ENCODE measurements at regions not wholly inside any gene's neighbourhood (a gene's known extent, or its start where the extent isn't known, plus 50 kb on each side); places are given as distances from the start of the nearest gene placed in this dataset.
A peak's percentile ranks its signal among the peaks of the same experiment; 100 is the strongest.

DNA sequence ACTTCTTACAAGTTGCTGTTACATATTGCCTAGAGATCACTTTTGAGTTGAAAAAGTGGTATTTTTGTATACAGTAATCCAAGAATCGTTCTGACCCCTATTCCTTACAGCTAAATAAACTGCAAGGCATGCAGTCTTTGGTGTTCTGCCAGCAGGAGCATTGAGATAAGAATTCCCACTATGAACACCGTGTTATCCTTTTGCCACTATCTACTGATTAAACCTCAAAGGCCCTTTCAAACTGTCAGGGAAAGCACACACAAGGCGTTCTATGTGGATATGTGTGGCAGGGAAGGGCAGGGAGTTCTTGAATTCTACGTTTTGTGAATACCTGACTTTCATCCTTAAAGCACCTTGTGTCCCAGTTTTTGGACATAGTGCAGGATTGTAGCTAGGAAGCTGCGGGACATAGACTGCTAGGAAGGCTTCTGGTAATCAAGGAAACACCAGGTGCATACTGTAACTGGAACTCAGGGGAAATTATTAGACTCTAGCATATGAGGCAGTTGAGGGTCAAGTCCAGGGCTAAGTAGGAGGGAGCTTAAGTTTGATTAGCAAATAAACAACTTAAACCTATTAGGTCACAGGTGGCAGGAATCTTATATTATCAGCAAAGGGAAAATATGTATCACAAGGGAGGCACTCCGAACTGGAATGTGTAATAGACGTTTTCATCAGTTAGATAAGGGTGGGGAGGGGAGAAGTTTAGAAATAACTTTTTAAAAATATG lies 506.6 kb downstream of the RNF144B start:
- H3K4me1 ChIP-seq, result peaks cover 6% of the 10 kb centered on the region
- H3K9me3 ChIP-seq (ENCODE audit: control insufficient read depth, low read length), result no peaks in the 10 kb centered on the region
- H3K9ac ChIP-seq, result no peak overlapping the region
- H3K79me2 ChIP-seq, result no peaks in the 10 kb centered on the region
- peak overlapping the region; percentile 24 for H3K4me2 ChIP-seq (ENCODE audit: low read length)
- H3K27me3 ChIP-seq (ENCODE audit: control insufficient read depth, insufficient read depth, low read length), result no peaks in the 10 kb centered on the region
- H3K27ac ChIP-seq, result no peak overlapping the region
- TF ChIP-seq, protein P1, sequence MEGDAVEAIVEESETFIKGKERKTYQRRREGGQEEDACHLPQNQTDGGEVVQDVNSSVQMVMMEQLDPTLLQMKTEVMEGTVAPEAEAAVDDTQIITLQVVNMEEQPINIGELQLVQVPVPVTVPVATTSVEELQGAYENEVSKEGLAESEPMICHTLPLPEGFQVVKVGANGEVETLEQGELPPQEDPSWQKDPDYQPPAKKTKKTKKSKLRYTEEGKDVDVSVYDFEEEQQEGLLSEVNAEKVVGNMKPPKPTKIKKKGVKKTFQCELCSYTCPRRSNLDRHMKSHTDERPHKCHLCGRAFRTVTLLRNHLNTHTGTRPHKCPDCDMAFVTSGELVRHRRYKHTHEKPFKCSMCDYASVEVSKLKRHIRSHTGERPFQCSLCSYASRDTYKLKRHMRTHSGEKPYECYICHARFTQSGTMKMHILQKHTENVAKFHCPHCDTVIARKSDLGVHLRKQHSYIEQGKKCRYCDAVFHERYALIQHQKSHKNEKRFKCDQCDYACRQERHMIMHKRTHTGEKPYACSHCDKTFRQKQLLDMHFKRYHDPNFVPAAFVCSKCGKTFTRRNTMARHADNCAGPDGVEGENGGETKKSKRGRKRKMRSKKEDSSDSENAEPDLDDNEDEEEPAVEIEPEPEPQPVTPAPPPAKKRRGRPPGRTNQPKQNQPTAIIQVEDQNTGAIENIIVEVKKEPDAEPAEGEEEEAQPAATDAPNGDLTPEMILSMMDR (IDR thresholded peaks at IDR 0.05), result no peak
- no peaks in the 10 kb centered on the region for H3K36me3 ChIP-seq (ENCODE audit: control insufficient read depth, insufficient read depth, low read length)
- H3K4me3 ChIP-seq (ENCODE audit: low read depth, low read length), result no peak overlapping the region
- H2AFZ ChIP-seq, result peak overlapping the region; percentile 19

DNA sequence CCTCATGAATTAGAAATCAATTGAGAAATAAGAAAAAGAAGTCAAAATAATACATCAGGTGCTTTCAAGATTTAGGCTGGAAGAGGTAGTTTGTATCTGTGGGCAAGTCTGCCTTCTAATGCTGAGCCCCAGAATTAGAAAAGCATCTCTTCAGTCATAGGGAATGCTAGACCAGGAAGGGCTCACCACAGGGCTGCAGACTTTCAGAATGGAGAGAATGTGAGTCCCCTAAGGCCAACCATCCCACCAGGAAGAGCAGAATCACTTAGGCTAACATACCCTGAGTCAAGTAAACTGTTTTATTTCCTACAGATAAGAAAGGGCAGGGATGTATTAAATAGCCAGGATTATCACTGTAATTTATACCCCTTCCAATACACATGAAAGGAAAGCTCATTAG lies 510.2 kb downstream of the RNF144B start:
- Histone ChIP-seq H3K9ac (no peak overlapping the region), H3K9me3 (ENCODE audit: control insufficient read depth, low read length) (no peaks in the 10 kb centered on the region), H2AFZ (no peak overlapping the region), H3K36me3 (ENCODE audit: control insufficient read depth, insufficient read depth, low read length) (no peaks in the 10 kb centered on the region), H3K4me2 (ENCODE audit: low read length) (no peak overlapping the region), H3K4me1 (peaks cover 6% of the 10 kb centered on the region), H3K27me3 (ENCODE audit: control insufficient read depth, insufficient read depth, low read length) (no peaks in the 10 kb centered on the region), H3K27ac (no peak overlapping the region), H3K4me3 (ENCODE audit: low read depth, low read length) (no peak overlapping the region), H3K79me2 (no peaks in the 10 kb centered on the region)
- TF ChIP-seq, protein P1 (IDR thresholded peaks at IDR 0.05), result no peak

DNA sequence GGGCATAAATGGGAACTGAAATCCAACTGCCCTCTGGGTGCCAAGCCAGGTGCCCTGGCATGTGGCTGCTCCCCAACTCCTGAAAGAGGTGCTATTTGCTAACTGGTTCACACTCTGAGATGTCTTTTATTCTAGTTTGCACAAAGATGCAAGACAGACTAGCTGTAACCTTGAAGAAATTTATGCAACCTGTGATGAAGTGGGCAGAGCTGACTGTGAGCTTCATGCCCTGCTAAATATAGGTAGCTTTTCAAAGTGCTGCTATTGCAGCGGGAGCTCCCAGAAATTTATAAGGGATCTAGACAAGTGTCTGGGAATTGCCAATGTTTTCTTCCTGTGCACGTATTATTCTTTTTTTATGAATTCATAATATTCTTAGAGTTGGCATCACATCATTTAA lies 517.5 kb downstream of the RNF144B start:
- Histone ChIP-seq H3K4me1 (peaks cover 5% of the 10 kb centered on the region), H2AFZ (no peak overlapping the region), H3K4me3 (ENCODE audit: low read depth, low read length) (no peak overlapping the region), H3K36me3 (ENCODE audit: control insufficient read depth, insufficient read depth, low read length) (no peaks in the 10 kb centered on the region), H3K27me3 (ENCODE audit: control insufficient read depth, insufficient read depth, low read length) (no peaks in the 10 kb centered on the region), H3K9me3 (ENCODE audit: control insufficient read depth, low read length) (no peaks in the 10 kb centered on the region), H3K27ac (no peak overlapping the region), H3K79me2 (no peaks in the 10 kb centered on the region), H3K4me2 (ENCODE audit: low read length) (no peak overlapping the region), H3K9ac (no peak overlapping the region)
- TF ChIP-seq, protein P1 (IDR thresholded peaks at IDR 0.05), result no peak

DNA sequence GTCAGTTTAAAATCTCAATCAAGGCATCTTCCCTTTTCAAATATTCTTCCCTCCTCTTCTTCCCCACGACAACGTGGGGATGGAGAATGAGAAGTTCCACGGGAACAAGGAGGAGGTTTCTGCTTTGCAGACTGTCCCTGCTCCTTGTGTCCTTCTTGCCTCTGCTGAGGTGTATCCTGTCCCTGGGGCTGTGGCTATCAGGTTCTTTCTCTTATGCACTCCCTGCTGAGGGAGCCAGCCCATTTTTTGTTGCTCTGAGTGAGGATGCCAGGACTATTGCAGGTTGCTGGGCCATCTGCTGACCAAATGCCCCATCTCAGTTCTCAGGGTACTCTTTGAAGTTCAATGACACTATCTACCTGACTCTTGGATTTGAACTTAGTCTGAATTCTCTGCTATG lies 533.6 kb downstream of the RNF144B start:
- no peak overlapping the region for H3K4me2 ChIP-seq (ENCODE audit: low read length)
- H3K36me3 ChIP-seq (ENCODE audit: control insufficient read depth, insufficient read depth, low read length), result no peaks in the 10 kb centered on the region
- H3K9ac ChIP-seq, result no peak overlapping the region
- no peaks in the 10 kb centered on the region for H3K4me1 ChIP-seq
- no peak overlapping the region for H3K27ac ChIP-seq
- no peaks in the 10 kb centered on the region for H3K9me3 ChIP-seq (ENCODE audit: control insufficient read depth, low read length)
- TF ChIP-seq, protein P1 (IDR thresholded peaks at IDR 0.05), result no peak
- H2AFZ ChIP-seq, result no peak overlapping the region
- no peaks in the 10 kb centered on the region for H3K27me3 ChIP-seq (ENCODE audit: control insufficient read depth, insufficient read depth, low read length)
- no peak overlapping the region for H3K4me3 ChIP-seq (ENCODE audit: low read depth, low read length)
- H3K79me2 ChIP-seq, result no peaks in the 10 kb centered on the region

DNA sequence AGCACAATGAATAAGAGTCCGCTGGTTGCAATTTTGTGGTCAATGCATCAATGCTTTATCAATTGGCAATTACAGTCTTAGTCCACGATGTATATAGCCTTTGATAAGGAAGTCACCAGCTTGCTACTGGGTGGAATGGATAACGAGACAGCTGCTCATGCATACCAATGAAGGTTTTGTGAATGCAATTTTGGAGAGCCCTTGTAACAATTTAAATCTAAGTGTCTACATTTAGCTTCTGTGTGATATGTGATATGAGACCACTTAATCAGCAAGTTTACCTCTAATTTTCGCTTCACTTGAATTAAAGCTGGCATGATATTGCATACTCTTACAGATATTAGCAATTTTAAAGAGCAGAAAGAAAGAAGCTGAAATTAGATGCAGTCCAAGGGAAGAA lies 543.9 kb downstream of the RNF144B start:
- H3K9me3 ChIP-seq (ENCODE audit: control insufficient read depth, low read length), result no peaks in the 10 kb centered on the region
- peak overlapping the region; percentile 27 for H3K4me2 ChIP-seq (ENCODE audit: low read length)
- H3K79me2 ChIP-seq, result no peaks in the 10 kb centered on the region
- no peak overlapping the region for H3K9ac ChIP-seq
- no peak overlapping the region for H3K27ac ChIP-seq
- peaks cover 12% of the 10 kb centered on the region for H3K4me1 ChIP-seq
- H2AFZ ChIP-seq, result peak overlapping the region; percentile 57
- H3K36me3 ChIP-seq (ENCODE audit: control insufficient read depth, insufficient read depth, low read length), result no peaks in the 10 kb centered on the region
- no peak overlapping the region for H3K4me3 ChIP-seq (ENCODE audit: low read depth, low read length)
- H3K27me3 ChIP-seq (ENCODE audit: control insufficient read depth, insufficient read depth, low read length), result no peaks in the 10 kb centered on the region
- TF ChIP-seq, protein P1 (IDR thresholded peaks at IDR 0.05), result no peak

Measured in parathyroid adenoma (tissue), 2 donors.